Stimulated activated CD4-positive, alpha-beta T cell treated with anti-CD3 and anti-CD28 coated beads, TNF-alpha, amount 100 ng/mL, for 24 hours (primary cell): ENCODE measurements at regions not wholly inside any gene's neighbourhood (a gene's known extent, or its start where the extent isn't known, plus 50 kb on each side); places are given as distances from the start of the nearest gene placed in this dataset.
"Not testable (repeated sequence)": the region's sequence is repeated elsewhere in the genome, so short reads cannot be mapped to it uniquely, and the experiment has no call there.

Experiments
- DNase-seq, 3 experiments: peaks; one replicate each; pipeline ENCODE4 v3.0.0-alpha.2; 2020; ENCODE audit warnings: low read depth in 3 of 3

DNA sequence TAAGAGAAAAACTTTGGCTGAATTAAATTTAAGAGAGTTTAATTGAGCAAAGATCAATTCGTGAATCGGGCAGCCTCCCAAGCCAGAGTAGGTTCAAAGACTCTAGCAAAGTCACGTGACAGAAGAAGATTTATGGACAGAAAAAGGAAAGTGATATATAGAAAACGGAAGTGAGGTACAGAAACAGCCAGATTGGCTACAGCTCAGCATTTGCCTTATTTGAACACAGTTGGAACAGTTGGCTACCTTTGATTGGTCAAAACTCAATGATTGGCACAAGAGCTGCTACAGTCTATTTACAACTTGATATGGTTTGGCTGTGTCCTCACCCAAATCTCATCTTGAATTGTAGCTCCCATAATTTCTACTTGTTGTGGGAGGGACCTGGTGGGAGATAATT, 102.6 kb downstream of the PLG start:
- DNase-seq: no peak

DNA sequence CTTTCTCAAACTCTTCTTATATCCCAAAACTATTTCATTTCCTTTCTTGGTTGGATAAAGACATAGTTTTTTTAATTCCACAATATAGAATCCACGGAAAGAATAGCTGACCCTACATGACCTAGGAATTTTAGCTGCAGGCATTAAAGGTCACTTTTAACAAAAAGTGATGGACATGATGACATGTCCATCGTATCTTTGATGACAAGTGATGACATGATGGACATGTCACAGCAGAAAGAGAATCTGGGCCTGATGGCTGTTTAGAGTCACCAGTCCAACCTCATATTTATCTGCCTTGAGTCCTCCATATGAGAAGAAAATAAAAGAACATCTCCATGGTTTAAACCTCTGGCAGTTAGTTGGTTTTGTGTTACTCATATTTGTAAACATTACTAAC, 106.2 kb downstream of the PLG start:
- DNase-seq: no peak

DNA sequence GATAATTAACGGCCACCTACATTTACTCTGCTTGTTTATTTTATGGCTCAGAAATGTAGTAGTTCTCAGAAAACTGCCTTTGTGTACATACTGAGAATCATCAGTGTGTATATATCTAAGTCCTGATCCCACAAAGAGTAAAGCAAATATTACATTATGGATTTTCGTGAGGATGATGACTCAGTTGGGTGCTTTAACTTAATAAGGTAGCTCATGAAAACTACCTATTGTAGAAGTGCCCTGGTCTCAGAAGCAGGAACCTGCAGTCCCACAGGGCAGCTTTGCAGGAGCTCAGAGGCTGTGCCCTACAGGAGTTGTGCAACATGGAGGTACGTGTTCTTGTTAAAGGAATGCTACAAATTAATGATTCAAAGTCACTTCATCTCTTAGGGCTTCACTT, 108.2 kb downstream of the PLG start:
- no peak for DNase-seq

DNA sequence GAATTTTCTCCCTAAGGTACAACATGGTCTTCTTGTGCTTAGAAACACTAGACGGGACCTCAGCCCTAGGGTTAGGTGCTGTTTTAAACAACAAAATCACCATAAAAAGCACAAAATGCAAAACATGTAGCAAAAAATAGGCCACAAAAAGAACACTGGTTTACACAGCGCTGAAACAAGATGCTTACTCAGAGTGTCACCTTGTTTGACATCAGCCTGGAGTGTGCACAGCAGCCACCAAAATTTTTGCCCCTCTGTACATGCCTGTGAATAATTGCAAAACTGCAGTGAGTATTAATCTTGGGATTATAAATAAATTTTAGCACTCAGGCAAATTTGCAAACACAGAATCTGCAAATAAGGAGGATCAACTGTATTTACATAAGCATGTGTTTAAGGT, 110.1 kb downstream of the PLG start:
- DNase-seq: no peak

DNA sequence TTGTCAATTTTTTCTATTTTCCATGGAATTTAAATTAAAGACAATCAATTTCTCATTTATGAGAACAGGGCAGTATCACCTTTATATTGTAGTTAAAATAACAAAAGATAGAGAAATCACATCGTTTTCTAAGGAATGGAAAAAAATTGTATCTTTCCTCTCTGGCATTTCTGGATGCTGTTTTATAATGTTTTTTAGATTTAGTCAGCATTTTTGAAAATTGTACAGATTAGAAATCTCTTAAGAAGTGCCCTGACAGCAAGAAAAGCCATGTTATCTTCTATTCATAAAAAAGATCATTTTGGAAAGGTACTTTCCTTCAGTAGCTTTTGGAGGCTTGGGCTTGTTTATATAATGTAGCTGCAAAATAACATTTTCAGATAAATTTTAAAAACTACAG, 116.9 kb downstream of the PLG start:
- DNase-seq: no peak

DNA sequence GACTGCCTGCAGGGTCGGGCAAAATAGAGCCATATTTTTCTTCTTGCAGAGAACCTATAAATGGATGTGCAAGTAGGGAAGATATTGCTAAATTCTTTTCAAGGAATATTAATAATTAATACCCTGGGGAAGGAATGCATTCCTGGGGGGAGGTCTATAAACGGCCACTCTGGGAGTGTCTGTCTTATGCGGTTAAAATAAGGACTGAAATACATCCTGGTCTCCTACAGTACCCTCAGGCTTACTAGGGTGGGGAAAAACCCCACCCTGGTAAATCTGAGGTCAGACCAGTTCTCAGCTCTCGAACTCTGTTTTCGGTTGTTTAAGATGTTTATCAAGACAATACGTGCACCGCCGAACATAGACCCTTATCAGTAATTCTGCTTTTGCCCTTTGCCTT, 118.6 kb downstream of the PLG start:
- DNase-seq: not testable (repeated sequence)

DNA sequence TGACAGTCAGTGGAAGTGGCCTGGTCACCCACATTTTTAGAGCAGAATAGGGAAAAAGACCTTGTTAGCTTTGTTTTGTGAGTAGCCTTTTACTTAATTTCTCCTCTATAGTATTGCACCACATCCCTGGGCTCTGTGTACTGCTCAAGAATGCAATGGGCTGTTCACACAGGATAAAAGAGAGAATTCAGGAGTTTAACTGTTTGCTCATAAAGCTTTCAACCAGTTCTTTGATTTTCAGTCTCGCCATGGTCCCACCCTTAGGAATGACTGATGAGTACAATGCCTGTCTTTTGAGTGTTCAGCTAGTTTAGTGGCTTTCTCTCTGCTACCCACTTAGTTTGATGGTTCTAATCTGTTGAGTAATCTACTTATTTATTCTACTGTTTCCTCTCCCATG, 129.7 kb downstream of the PLG start:
- no peak for DNase-seq

DNA sequence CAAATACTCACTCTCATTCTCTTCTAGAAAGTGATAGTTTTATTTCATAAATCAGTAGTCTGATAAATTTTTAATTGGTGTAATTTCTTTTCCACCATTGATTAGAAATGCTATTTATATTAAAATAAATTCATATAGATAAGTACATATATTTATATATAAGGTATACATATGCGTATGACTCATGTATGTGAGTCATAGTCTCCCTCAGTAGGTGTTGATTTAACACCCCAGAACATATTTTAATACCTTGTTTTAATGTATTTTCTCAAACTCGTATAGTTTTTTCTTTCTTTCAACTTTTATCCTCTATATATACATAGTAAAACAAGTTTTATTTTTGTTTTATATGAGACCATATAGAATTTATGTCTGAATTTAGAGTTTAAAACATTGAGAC, 130.4 kb downstream of the PLG start:
- DNase-seq: no peak

DNA sequence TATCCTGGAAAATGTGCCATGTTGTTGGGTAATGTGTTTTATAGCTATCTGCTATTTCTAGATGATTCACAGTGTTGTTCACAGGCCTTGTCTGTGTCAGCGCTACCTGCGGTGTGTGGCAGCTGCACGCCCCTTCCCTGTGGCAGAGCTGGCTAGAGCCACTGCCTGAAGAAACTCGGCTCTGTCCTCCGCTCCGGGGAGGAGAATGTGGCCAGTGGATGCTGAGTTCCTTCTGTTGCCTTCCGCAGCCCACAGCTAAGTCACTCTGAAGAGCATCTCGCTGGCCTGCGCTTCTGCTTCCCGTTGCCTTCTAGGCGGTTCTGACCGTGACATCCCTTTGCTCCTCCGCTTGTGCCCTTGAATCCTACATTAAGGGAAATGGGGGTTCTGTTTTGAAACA, 135.1 kb downstream of the PLG start:
- DNase-seq: no peak

DNA sequence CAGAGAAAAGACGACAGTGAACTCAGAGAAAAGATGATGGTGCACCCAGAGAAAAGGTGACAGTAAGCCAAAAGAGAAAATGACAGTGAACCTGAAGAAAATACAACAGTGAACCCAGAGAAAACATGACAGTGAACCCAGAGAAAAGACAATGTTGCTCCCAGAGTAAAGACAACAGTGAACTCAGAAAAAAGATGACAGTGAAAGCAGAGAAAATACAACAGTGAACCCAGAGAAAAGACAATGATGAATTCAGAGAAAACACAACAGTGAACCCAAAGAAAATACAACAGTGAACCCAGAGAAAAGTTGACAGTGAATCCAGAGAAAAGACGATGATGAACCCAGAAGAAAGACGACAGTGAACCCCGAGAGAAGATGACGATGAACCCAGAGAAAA, 140.5 kb upstream of the MAP3K4 start:
- DNase-seq: no peak

DNA sequence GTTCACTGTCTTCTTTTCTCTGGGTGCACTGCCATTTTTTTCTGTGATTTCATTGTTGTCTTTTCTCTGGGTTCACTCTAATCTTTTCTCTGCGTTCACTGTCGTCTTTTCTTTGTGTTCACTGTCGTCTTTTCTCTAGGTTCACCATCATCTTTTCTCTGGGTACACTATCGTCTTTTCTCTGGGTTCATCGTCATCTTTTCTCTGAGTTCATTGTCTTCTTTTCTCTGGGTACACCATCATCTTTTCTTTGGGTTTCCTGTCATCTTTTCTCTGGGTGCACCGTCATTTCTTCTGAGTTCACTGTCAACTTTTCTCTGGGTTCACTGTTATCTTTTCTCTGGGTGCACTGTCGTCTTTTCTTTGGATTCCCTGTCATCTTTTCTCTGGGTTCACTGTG, 137.6 kb upstream of the MAP3K4 start:
- no peak for DNase-seq

DNA sequence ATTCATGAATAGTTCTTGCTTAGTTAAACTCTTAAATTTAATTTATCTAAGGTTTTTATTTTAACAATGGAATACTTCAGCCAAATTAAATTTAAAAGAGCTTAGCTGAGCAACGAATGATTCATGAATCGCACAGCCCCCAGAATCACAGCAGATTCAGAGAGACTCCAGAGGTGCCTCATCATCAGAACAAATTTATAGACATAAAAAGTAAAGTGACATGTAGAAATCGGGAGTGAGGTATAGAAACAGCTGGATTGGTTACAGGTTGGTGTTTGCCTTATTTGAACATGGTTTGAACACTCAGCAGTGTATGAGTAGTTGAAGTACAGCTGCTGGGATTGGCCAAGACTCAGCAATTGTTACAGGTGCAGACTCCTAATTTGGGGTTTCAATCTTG, 132.7 kb upstream of the MAP3K4 start:
- no peak for DNase-seq

DNA sequence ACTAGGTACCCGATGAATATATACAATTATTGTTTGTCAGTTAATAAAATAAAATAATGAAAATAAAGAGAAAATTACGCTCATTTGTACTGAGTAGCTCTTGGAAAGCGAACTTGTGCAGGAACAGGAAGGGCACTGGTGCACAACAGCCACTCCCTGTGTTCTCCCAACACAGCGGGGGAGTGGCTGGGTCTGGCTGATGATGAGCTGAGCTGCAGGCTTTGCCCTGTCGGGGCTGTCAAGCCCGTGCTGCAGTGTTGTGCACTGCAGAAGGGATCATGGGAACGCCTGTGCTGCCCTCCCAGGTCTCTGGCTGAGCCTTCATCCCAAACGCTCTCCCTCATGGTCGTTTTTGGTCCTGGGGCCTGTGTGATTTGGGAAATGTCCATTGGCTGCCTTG, 131.7 kb upstream of the MAP3K4 start:
- DNase-seq: no peak

DNA sequence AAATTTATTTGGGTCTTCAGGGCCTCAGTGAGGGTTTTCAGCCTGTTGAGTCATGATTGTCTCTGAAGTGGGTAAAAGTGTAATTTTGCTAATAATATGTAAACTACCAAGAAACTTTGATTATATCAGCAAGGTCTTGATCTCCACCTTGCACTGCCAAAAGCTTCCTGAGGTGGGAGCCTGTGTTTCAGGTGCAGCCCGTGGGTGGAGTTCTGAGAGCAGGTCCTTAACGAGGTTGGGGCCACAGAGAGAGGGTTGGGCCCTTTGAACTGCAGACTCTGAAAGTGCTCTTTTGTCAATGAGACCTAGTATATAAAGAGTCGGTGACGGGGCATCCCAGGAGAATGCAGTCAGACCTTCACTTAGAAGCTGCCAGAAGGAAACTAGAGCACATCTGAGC, 129.7 kb upstream of the MAP3K4 start:
- no peak for DNase-seq

DNA sequence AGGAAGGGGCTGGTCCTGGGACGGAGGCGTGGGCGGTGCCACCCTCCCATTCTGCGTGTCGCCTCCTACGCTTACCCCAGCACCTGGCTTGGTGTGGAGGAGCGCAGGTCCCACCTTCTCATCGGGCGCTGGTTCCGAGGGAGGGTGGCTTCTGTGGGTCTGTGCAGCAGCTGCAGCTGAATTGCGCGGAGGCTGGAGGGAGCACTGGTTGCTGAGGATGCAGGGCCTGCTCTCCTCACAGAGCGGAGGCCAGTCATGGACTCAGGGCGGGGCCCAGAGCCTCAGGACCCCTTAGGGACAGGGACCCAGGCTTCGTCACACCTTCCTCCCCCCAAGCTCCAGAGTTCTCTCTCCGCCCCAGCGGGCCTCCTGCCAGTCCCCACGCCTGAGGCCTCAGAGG, 127.8 kb upstream of the MAP3K4 start:
- DNase-seq: no peak

DNA sequence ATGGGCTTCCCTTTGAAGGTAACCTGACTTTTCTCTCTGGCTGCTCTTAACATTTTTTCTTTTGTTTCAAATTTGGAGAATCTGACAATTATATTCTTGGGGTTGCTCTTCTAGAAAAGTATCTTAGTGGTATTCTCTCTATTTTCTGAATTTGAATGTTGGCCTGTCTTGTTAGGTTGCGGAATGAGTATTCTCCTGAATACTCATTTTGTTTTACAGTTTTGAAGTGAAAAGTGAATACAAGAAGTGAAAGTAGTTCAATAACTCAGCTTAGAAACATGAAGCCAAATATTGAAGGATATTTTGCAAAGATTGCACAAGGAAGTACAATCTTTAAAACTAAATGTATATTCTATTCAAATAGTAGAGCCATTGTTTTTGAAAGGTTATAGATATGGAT, 120.2 kb upstream of the MAP3K4 start:
- no peak for DNase-seq

DNA sequence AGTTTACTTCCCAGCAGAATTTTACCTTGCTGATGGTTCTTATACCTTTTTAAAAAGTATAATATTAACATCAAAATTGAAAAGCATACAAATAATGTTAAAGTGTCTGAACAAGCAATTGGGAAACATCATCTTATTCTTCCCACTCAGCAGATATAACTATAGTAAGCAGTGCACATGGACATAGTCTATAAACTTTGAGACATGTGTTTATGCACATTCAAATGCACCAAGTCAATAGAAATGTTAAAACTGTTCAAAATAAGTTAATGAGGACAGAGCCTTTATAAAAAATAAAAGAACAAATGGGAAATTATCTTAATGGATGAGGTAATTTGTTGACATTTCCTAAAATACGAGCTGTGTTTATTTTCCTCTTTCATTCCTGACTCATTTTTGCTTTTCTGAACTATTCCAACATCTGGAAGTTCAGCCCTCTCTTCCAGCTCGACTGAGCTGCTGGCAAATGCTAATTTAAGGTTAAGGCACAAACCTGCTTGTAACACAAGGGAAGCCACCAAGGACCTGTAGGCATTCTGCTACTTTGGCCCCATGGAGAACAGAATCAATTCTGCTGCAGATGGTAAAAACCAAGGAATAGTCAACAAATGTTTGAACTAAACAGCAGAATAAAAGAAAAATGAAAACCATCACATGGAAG, 110.3 kb upstream of the MAP3K4 start:
- no peak for DNase-seq

DNA sequence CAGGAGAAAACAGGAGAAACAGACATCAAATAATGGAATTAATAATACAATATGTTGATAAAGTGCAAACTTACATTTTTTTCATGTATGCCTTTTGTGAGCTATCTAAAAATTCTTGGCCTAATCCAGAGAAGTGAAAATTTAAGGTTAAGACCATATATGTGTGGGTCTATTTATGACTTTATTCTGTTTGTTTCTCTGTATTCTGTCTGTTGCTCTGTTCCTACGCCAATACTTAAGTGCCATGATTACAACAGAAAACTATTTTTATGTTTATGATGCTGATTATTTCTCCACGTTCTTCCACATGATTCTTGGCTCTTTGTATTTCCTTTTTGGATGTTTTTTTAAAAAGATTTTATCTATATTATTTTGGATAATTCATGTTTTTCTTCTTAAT, 109.6 kb upstream of the MAP3K4 start:
- no peak for DNase-seq

DNA sequence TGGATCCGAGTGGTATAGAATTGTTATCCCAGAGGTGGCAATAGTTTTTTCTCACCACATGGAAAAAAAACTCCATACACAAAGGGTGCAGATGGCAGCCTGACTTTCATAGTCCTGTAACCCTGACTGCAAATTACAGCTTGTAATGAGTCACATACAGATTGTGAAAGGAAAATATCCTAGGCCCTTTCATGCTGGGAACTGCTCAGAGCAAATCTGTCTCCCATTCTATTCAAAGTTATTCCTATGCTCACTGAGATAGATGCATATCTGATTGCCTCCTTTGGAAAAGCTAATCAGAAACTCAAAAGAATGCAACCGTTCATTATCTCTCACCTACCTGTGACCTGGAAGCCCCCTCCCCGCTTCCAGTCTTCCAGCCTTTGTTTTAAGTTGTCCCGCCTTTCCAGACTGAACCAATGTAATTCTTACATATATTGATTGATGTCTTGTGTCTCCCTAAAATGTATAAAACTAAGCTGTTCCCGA, 108.7 kb upstream of the MAP3K4 start:
- DNase-seq: no peak

DNA sequence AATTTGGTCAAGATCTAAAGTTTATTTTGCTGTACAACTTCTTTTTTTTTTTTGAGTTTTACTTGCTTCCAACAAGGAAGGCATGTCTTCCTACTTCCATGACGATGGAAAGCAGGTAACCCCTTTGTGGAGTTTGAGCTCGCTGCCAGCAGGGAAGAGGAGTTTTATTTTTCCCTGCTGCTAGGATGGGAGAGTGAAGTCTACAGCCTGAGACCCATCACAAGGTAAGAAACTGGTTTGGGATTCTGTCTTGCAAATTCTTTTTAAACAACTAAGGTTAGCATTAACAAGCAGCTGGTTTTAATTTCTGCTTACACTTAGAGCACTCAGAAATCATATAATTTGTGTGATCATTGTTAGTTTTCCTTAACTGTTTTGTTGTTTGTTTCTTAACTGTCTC, 108.0 kb upstream of the MAP3K4 start:
- no peak for DNase-seq

DNA sequence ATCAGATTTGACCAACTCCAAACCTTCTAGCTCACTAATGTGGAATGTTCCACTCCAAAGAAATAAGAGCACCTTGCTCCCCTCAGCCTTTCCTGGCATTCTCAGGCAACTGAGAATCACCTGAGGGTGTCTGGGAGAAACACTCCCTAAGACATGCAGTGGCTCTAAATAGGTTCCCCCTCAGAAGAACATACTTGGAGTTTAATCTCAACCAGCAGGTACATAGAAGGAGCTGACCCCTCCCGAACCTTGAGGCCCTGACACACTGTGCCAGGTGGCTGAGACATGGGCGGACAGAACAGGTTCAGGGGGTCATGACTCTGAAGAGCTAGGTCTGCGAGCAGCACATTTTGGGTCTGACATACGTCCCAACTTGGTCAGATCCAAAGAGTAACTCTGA, 107.6 kb upstream of the MAP3K4 start:
- no peak for DNase-seq

DNA sequence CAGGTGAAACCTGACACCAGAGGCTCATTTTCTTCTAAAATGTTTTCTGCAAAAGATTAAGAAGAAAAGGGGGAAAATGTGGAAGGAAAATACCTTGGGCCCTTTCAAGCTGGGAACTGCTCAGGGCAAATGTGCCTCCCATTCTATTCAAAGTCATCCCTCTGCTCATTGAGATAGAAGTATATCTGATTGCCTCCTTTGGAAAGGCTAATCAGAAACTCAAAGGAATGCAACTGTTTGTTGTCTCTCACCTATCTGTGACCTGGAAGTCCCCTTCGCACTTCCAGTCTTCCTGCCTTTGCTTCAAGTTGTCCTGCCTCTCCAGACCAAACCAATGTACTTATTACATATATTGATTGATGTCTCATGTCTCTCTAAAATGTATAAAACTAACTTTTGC, 102.4 kb upstream of the MAP3K4 start:
- DNase-seq: not testable (repeated sequence)

DNA sequence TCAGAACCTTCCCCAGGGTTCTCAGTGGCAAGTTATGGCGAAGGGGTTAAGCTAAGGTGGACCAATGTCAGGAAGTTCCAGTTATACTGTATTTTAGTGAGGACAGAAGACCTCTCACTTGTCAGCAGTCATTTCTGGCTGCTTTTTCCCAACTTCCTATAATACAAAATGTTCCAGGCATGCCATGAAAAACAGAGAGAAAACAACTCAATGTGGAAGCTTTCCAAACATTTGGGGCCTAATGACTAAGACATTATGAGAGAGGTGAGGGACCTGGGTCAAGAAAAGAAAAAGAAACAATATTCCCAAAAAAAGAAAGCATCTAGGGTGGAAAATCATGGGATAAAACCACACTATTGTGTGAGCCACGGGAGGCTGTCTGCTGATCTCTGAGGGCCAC, 99.9 kb upstream of the MAP3K4 start:
- DNase-seq: no peak

DNA sequence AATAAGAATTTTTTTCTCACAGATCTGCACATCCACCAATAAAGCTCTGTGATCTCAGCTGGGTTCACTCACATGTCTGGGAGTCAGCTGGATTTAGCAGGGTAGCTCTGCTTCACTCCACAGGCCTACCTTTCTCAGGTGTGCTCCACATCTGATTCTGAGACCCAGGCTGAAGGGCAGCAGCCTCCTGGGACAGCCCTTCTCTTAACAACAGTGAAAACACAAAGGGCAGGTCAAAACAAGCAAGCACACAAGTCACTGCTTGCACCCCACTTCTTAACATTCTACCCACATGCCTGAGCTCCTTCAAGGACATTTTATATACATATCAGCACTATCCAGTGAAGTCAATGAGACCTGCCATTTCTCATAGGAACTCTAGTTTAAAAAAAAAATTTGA, 96.0 kb upstream of the MAP3K4 start:
- no peak for DNase-seq
